Smooth muscle cell (in vitro differentiated cells): ENCODE measurements at regions not wholly inside any gene's neighbourhood (a gene's known extent, or its start where the extent isn't known, plus 50 kb on each side); places are given as distances from the start of the nearest gene placed in this dataset.

Source experiments
- DNase-seq: peaks from one replicate; lab custom pipeline; 2025; ENCODE audit not compliant: unreplicated experiment; lab: John Stamatoyannopoulos, UW
- H2AFZ ChIP-seq: fragments of 200-600 bp; sonication (generic); 2 replicates; pipeline ENCODE4 v1.6.0; 2016; ENCODE audit warnings: antibody characterized with exemption, low read depth, mild to moderate bottlenecking
- H3F3A ChIP-seq: fragments of 200-600 bp; sonication (generic); 2 replicates; pipeline ENCODE4 v1.6.0; 2017; ENCODE audit warnings: antibody characterized with exemption, low read depth
- H3K27ac ChIP-seq: fragments of 200-600 bp; sonication (generic); 2 replicates; pipeline ENCODE4 v1.5.1; 2016; ENCODE audit warnings: low read depth, mild to moderate bottlenecking
- H3K27me3 ChIP-seq: fragments of 200-600 bp; sonication (generic); 2 replicates; pipeline ENCODE4 v1.6.1; 2016; ENCODE audit warnings: low read depth, mild to moderate bottlenecking
- H3K36me3 ChIP-seq: fragments of 200-600 bp; sonication (generic); 2 replicates; pipeline ENCODE4 v1.5.1; 2016; ENCODE audit warnings: low read depth
- H3K4me1 ChIP-seq: fragments of 200-600 bp; sonication (generic); 2 replicates; pipeline ENCODE4 v1.5.1; 2016; ENCODE audit warnings: low read depth
- H3K4me2 ChIP-seq: fragments of 200-600 bp; sonication (generic); 2 replicates; pipeline ENCODE4 v1.6.0; 2016; ENCODE audit warnings: mild to moderate bottlenecking
- H3K4me3 ChIP-seq: fragments of 200-600 bp; sonication (generic); 2 replicates; pipeline ENCODE4 v1.5.1; 2016; ENCODE audit warnings: mild to moderate bottlenecking
- H3K79me2 ChIP-seq: fragments of 200-600 bp; sonication (generic); 2 replicates; pipeline ENCODE4 v1.6.0; 2016; ENCODE audit warnings: low read depth, mild to moderate bottlenecking
- H3K9ac ChIP-seq: fragments of 200-600 bp; sonication (generic); 2 replicates; pipeline ENCODE4 v1.6.0; 2016; ENCODE audit warnings: low read depth
- H3K9me3 ChIP-seq: fragments of 200-600 bp; sonication (generic); replicated peaks from 2 replicates; pipeline ENCODE4 v1.5.1; 2016; ENCODE audit warnings: low read depth
- H4K20me1 ChIP-seq: fragments of 200-600 bp; sonication (generic); 2 replicates; pipeline ENCODE4 v1.6.0; 2016; ENCODE audit warnings: low read depth
- CTCF ChIP-seq: fragments of 200-600 bp; sonication (generic); IDR thresholded peaks from 2 replicates; pipeline ENCODE4 v1.5.1; 2017; ENCODE audit warnings: borderline replicate concordance, mild to moderate bottlenecking, antibody characterized with exemption; ENCODE audit not compliant: insufficient read depth, poor library complexity, severe bottlenecking
- WGBS: methylation state at CpG from one replicate; pipeline ENCODE4 v1.1.7; 2016; ENCODE audit warnings: low lambda C conversion rate; 5-methylcytosine and 5-hydroxymethylcytosine counted together

- H2AFZ ChIP-seq = no peak overlapping the region
Observed at GRCh38 chr5:67273689-67274356, 77.2 kb upstream of the CD180 start.

GRCh38 chr5:67272453-67273130 lies 76.0 kb upstream of the CD180 start:
- H3K4me1 ChIP-seq = peaks cover 16% of the 10 kb centered on the region
- no peak for DNase-seq
- 34% methylated on average over 7 of the region's 7 CpGs for WGBS
- H2AFZ ChIP-seq = no peak overlapping the region
- H3K27ac ChIP-seq = no peak overlapping the region
- H3K9me3 ChIP-seq = peaks cover under 1% of the 10 kb centered on the region
- no peaks in the 10 kb centered on the region for H3K27me3 ChIP-seq
- H3K79me2 ChIP-seq = no peaks in the 10 kb centered on the region
- H4K20me1 ChIP-seq = no peaks in the 10 kb centered on the region
- H3K9ac ChIP-seq = no peak overlapping the region
- no peaks in the 10 kb centered on the region for H3F3A ChIP-seq
- no peak overlapping the region for H3K4me2 ChIP-seq
- no peaks in the 10 kb centered on the region for H3K36me3 ChIP-seq
- H3K4me3 ChIP-seq = no peak overlapping the region
- no peak for TF ChIP-seq CTCF

More at GRCh38 chr5:67273689-67274356, 77.2 kb upstream of the CD180 start:
- Histone ChIP-seq H3K9me3 (peaks cover 5% of the 10 kb centered on the region), H3K4me2 (no peak overlapping the region), H3K27me3 (no peaks in the 10 kb centered on the region), H3K9ac (no peak overlapping the region), H3F3A (no peaks in the 10 kb centered on the region), H3K27ac (no peak overlapping the region), H3K36me3 (no peaks in the 10 kb centered on the region), H3K4me3 (no peak overlapping the region), H4K20me1 (no peaks in the 10 kb centered on the region), H3K79me2 (no peaks in the 10 kb centered on the region), H3K4me1 (peaks cover 4% of the 10 kb centered on the region)
- no peak for DNase-seq
- no peak for TF ChIP-seq CTCF
- 89% methylated on average over 9 of the region's 9 CpGs for WGBS

GRCh38 chr5:67268231-67269021 lies 71.8 kb upstream of the CD180 start:
- Histone ChIP-seq H3K4me2 (peak overlapping the region; percentile 70), H3K9me3 (no peaks in the 10 kb centered on the region), H3K79me2 (no peaks in the 10 kb centered on the region), H3F3A (no peaks in the 10 kb centered on the region), H3K36me3 (no peaks in the 10 kb centered on the region), H3K27ac (peak overlapping the region; percentile 49), H3K4me3 (peak overlapping the region; percentile 27), H3K4me1 (peaks cover 16% of the 10 kb centered on the region), H4K20me1 (no peaks in the 10 kb centered on the region), H3K27me3 (no peaks in the 10 kb centered on the region), H3K9ac (no peak overlapping the region), H2AFZ (peak overlapping the region; percentile 49)
- WGBS = 10% methylated on average over 10 of the region's 10 CpGs
- TF ChIP-seq CTCF = no peak
- peak; percentile 37 for DNase-seq
